Mammary epithelial cell (primary cell): ENCODE measurements at regions not wholly inside any gene's neighbourhood (a gene's known extent, or its start where the extent isn't known, plus 50 kb on each side); places are given as distances from the start of the nearest gene placed in this dataset.

ENCODE experiments used
- EZH2 ChIP-seq: IDR thresholded peaks from 2 replicates; pipeline ENCODE4 v1.6.1; 2012; ENCODE audit warnings: low read length, inconsistent platforms, borderline replicate concordance
- TF ChIP-seq, protein P1 (sequence below), 2 donors: IDR thresholded peaks in 1 of 2; conservative IDR thresholded peaks in 1 of 2; 2 replicates each; pipeline ENCODE4 v1.5.1; 2011 to 2012; ENCODE audit warnings: inconsistent platforms in 2 of 2, low read length in 2 of 2, mild to moderate bottlenecking in 2 of 2, control low read depth in 1 of 2, low read depth in 1 of 2; ENCODE audit not compliant: insufficient read depth in 1 of 2; ENCODE audit errors: extremely low read depth in 1 of 2

DNA sequence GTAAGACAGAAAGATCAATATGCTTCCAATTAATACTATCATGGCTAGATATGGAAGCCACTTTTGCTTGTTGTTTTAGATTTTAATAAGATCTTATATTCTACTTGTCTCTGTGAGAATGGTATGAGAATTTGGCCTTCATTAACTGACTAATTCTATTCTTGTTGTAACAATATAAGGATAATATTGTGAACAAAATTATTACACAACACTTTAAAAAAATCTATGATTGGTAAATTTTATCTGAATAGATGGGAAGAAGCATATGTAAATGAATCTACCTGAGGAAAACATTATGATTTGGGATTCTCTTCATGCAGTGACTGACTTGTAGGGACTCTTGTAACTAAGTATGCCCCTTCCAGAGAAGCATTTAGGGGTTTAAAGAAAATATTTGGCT, 308.9 kb upstream of the KCND2 start:
- TF ChIP-seq, protein P1, sequence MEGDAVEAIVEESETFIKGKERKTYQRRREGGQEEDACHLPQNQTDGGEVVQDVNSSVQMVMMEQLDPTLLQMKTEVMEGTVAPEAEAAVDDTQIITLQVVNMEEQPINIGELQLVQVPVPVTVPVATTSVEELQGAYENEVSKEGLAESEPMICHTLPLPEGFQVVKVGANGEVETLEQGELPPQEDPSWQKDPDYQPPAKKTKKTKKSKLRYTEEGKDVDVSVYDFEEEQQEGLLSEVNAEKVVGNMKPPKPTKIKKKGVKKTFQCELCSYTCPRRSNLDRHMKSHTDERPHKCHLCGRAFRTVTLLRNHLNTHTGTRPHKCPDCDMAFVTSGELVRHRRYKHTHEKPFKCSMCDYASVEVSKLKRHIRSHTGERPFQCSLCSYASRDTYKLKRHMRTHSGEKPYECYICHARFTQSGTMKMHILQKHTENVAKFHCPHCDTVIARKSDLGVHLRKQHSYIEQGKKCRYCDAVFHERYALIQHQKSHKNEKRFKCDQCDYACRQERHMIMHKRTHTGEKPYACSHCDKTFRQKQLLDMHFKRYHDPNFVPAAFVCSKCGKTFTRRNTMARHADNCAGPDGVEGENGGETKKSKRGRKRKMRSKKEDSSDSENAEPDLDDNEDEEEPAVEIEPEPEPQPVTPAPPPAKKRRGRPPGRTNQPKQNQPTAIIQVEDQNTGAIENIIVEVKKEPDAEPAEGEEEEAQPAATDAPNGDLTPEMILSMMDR (conservative IDR thresholded peaks at IDR 0.05 in 1 of 2, IDR thresholded peaks at IDR 0.05 in 1 of 2; ENCODE audit: extremely low read depth in 1 of 2, insufficient read depth in 1 of 2, low read depth in 1 of 2, low read length in 2 of 2): no peak
- no peak for TF ChIP-seq EZH2
